ENCODE measurements at regions not wholly inside any gene's neighbourhood (a gene's known extent, or its start where the extent isn't known, plus 50 kb on each side); places are given as distances from the start of the nearest gene placed in this dataset.
A peak's percentile ranks its signal among the peaks of the same experiment; 100 is the strongest.

DNA sequence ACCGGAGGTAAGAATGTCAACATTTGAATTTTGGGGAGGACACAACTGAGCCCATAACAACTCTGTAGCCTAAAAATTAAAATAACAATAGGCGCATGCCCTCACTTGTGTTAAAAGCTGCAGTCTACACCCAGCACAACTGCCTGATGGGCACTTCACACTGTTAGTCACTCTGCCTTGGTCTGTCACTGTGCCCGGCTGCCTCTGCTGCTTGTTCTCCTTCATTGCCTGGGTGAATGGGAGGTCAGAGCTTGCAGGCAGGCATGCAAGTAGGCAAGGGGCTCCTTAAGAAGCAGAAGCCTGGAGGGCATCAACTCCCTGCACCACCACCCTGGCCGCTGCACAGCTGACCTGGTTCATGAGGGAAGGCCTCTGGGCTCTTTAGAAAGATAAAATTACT, 374.8 kb downstream of the MID1IP1 start:
- DNase-seq = no peak

GRCh38 chrX:39189431-39189830, 388.2 kb downstream of the MID1IP1 start:
- no peak for DNase-seq

DNA sequence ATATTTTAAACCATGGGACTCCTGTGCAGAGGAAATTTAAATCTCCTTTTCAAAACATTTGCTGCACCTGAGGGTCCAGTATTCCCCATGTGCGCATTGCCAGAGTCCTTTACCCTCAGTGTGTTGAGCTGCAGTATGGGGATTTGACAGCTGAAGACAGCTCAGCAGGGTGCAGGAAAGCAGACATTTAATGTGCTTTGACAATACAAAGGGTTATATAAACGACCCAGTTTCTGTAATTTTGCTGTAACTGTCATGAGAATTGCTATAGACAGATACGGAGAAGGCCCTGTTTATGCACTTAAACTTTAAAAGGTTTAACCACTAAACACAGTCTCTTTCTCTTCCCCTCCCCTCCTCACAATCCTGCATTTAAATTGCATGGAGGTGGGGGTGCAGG, 393.4 kb downstream of the MID1IP1 start:
- DNase-seq = no peak

DNA sequence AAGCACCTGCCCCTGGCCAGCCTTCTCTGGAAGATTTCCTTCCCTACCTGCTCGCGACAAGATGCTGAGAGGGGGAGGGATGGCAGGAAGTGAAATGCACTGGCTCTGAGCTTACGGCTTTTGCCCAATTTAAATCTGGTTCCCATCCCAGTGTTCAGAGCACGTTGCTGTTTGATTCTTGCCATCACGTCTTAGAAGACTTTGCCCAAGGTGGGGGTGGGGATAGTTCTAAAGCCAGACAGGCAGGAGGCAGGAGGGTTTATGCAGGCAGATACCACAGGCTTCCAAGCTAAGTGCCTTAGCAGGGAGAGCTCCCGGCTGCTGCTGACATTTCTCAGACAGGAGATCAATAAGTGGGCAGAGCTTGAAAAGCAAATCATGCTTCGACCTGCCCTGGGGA, 393.9 kb downstream of the MID1IP1 start:
- no peak for DNase-seq

GRCh38 chrX:39196192-39197102, 395.2 kb downstream of the MID1IP1 start:
- DNase-seq = no peak

GRCh38 chrX:39199429-39199828, 398.2 kb downstream of the MID1IP1 start:
- no peak for DNase-seq

DNA sequence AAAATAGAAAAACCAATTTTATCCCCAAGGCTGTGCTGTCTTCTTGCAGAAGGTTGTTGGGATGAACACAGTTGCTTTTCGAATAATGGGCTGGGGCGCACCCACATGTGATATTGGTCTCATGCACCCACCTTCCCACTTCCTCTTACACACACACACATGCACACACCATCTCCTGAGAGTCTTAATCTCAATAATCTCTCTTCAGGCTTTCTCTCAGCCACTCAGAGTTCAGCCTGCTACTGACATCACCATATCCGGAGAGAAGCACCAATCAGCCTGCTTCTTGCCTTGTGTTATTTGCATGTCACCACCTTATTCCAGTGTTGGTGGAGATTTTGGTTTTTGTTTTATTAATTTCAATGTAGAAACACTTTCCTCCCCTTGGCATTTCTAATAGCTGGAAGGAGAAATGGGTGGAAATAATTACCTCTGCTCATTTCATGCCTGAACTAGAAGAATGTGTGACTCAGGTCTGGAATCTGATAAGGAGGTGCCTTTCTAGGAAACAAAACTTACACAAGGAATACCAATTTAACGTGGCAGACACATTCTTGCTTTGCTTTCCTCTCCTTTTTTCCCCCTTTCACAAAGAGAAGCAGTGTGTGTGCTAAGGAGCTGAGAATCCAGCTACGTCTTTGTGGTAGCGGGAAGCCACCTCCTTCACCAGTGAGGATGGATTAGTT, 400.2 kb downstream of the MID1IP1 start:
- peak; percentile 22 for DNase-seq

DNA sequence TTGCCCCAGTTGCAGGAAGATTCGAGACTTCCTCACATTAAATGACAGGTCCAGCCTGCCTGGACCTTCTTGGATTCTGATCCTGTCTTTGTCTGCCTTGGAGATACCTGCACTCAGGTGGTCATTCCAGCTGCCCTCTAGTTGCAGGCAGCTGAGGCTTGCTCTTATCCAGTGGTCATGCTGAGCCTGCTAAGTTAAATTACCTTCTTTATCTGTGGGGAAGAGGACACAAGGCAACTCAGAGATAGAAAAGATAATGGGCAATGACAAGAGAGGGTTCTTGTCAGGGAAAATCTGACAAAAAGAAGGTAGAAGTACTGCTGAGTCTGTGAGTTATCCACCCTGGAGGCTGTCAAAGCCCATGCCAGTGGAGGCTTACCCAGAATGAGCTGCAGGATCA, 401.4 kb downstream of the MID1IP1 start:
- DNase-seq = no peak

GRCh38 chrX:39203427-39203826, 402.2 kb downstream of the MID1IP1 start:
- DNase-seq = no peak

GRCh38 chrX:39204353-39204752, 403.1 kb downstream of the MID1IP1 start:
- no peak for DNase-seq

DNA sequence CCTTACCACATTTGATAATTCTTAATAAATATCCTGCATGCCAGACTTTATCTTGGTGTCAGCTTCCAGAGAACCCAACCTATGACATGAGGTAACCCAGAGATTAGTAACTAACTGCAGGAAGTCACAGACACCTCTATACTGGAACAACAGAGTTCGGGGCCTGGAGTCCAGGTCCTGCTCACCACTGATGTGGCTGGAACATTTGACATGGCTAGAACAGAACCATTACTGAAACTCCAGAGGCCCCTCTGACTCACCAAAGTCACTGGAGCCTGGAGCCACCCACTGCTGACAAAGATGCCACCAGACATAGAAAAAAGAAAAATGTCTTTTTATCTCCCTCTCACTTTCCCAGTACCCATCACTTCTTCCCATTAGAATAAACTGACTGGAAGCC, 403.7 kb downstream of the MID1IP1 start:
- DNase-seq = no peak

DNA sequence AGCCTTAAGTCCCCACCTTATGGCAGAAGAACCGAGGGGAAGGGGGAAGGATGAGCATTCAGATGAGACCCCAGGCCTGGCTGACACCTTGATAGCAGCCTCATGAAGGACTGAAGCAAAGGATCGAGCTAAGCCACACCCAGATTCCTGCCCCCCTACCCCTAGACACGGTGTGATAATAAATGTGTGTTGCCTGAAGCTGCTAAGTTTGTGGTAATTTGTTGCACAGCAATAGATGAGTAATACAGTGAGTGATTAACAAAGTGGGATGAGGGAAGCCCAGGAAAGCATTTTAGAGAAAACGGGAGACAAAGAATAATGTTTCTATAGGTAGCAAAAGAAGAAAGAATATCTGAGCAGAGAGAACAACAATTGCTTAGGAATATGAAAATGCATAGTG, 404.2 kb downstream of the MID1IP1 start:
- DNase-seq = no peak

- no peak for DNase-seq
These were observed 405.3 kb downstream of the MID1IP1 start for GRCh38 chrX:39206399-39207145.

- no peak for DNase-seq
These were observed 410.2 kb downstream of the MID1IP1 start for GRCh38 chrX:39211501-39211900.

- no peak for DNase-seq
These were observed 411.2 kb downstream of the MID1IP1 start for GRCh38 chrX:39212456-39212855.

- DNase-seq = no peak
These were observed 413.3 kb downstream of the MID1IP1 start for GRCh38 chrX:39214387-39215126.

- DNase-seq = no peak
These were observed 419.7 kb downstream of the MID1IP1 start for GRCh38 chrX:39220952-39221351.

DNA sequence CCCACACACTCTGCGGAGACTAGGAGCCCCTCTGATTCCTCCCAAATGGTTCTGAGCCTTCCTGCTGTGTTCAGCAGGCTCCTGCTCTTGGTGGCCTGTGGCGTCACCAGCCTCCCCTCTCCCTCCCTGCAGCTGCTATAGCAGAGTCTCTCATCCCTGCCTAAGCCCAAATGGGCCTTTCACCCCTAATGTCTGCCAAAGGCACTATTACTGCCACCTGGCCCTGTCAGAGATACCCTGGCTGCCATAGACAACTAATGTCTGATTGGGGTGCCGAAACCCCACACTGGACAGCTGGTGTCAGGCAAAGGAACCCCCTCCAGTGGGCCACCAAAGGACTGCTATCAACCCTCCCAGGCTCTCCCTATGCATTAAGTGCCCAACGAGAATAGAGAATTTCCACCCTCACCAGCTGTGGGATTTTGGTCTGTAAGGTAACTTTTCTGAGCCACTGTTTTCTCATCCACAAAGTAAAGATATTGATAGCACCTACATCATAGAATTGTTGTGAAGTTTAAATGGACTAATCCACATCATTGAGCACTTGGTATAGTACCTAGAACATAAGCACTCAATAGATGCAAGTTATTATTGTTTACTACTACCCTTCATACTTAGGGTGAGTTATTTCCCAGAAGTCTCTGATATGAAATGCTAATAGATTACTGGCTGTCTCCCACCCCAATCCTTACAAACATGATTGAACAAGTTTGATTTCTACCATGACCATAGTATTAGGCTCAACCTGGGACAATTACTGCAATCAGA, 421.3 kb downstream of the MID1IP1 start:
- DNase-seq = no peak

- DNase-seq = no peak
These were observed 425.0 kb downstream of the MID1IP1 start for GRCh38 chrX:39226251-39226650.

GRCh38 chrX:39227371-39227770, 426.1 kb downstream of the MID1IP1 start:
- DNase-seq = no peak

DNA sequence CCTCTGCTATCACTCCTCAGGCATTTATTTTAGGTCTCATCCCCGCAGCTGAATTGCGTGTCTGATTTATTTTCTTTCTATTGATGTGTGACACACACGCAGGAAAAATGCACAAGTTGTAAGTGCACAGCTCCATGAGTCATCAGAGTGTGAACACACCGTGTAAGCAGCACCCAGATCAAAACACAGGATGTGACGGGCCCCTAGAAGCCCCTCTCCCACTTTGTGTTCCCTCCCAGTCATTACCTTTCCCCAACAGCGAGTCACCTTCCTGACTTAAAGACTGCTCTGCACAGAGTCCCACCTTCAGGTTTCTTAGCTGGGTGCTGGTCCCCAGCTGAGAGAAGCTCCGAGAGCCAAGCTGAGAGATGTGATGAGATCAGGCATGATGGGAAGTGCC, 436.7 kb downstream of the MID1IP1 start:
- no peak for DNase-seq

DNA sequence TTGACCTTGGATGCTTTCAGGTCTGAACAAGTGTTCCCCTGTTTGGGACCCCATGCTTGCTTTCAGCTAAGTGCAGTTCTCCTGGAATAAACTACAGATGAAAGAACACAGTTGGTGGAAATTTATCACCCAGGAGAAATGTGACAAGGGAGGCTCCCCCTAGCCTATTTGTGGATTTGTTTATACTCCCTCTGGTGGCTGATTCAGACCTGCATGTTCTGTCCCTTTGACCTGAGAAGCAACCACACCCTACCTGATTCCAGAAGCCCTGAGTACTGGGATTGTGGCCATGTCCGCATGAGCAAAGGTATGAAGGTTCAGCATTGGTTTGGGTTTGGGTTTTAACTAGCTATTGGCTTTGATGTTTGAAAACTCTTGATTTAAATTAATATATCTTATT, 440.9 kb downstream of the MID1IP1 start:
- DNase-seq = no peak

Data from NCI-H226 (cell line).